ENCODE measurements at regions not wholly inside any gene's neighbourhood (a gene's known extent, or its start where the extent isn't known, plus 50 kb on each side); places are given as distances from the start of the nearest gene placed in this dataset.

GRCh38 chr13:106107061-106107460 is 428.4 kb downstream of the EFNB2 start:
- TF ChIP-seq CTCF (IDR thresholded peaks at IDR 0.05) (no peak), POLR2A (IDR thresholded peaks at IDR 0.05) (no peak)
